ENCODE measurements at regions not wholly inside any gene's neighbourhood (a gene's known extent, or its start where the extent isn't known, plus 50 kb on each side); places are given as distances from the start of the nearest gene placed in this dataset.

DNA sequence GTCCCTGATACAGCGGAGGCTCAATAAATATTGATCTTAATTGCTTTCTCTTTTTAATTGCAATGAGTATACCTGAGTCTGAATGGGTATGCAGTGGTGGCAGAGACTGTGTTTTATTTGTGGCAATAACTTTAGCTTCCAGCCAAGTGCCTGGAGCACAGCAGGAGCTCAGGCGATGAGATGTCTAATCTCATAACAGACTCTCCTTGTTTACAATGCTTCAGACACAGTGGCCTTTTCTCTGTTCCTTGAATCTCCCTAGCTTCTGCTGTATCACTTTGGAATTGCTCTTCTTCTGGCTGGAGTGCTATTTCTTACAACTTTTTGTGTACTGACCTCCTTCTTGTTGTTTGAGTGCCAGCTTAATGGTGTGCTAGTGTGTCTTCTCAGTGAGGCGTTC lies 91.5 kb upstream of the UNC5C start:
- TF ChIP-seq, protein P1, sequence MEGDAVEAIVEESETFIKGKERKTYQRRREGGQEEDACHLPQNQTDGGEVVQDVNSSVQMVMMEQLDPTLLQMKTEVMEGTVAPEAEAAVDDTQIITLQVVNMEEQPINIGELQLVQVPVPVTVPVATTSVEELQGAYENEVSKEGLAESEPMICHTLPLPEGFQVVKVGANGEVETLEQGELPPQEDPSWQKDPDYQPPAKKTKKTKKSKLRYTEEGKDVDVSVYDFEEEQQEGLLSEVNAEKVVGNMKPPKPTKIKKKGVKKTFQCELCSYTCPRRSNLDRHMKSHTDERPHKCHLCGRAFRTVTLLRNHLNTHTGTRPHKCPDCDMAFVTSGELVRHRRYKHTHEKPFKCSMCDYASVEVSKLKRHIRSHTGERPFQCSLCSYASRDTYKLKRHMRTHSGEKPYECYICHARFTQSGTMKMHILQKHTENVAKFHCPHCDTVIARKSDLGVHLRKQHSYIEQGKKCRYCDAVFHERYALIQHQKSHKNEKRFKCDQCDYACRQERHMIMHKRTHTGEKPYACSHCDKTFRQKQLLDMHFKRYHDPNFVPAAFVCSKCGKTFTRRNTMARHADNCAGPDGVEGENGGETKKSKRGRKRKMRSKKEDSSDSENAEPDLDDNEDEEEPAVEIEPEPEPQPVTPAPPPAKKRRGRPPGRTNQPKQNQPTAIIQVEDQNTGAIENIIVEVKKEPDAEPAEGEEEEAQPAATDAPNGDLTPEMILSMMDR (IDR thresholded peaks at IDR 0.05) = no peak
- TF ChIP-seq FOXM1 (IDR thresholded peaks at IDR 0.05; ENCODE audit: low read depth) (no peak), JUND (IDR thresholded peaks at IDR 0.05) (no peak), FOSL2 (IDR thresholded peaks at IDR 0.05; ENCODE audit: borderline replicate concordance, low read depth) (no peak), EZH2phosphoT487 (IDR thresholded peaks at IDR 0.05; ENCODE audit: borderline replicate concordance, low read depth) (no peak), POLR2AphosphoS5 (IDR thresholded peaks at IDR 0.05; ENCODE audit: low read depth, low read length) (no peak), SIN3A (IDR thresholded peaks at IDR 0.05; ENCODE audit: borderline replicate concordance, low read depth, low read length) (no peak), YY1 (IDR thresholded peaks at IDR 0.05; ENCODE audit: low read depth) (no peak)
- TF ChIP-seq, protein P2, sequence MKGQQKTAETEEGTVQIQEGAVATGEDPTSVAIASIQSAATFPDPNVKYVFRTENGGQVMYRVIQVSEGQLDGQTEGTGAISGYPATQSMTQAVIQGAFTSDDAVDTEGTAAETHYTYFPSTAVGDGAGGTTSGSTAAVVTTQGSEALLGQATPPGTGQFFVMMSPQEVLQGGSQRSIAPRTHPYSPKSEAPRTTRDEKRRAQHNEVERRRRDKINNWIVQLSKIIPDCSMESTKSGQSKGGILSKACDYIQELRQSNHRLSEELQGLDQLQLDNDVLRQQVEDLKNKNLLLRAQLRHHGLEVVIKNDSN (IDR thresholded peaks at IDR 0.05; ENCODE audit: borderline replicate concordance, low read depth) = no peak

Measured in SK-N-SH (cell line).